ENCODE measurements at regions not wholly inside any gene's neighbourhood (a gene's known extent, or its start where the extent isn't known, plus 50 kb on each side); places are given as distances from the start of the nearest gene placed in this dataset. TPM values are rescaled to one million over a fixed set of nuclear protein-coding genes. Genes with fewer than 3 reads are reported as not detected.

DNA sequence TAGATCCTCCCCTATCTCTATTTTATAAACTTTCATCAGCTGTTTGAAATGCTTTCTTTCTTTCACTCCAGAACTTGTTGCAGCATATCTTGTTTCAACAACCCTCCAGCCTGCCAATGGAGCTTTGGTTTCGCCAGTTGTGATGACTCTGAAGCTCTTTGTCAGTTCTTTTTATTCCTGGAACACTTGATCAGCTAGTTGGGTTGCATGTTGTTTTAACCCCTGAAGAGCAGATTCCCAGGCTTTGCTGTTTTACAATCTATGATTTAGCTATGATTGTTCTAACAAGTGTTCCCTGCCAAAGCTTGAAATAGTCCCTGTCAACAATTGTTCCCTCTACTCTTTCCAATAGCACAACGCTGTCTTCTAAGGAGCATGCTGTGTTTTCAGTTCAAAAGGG is 50.6 kb upstream of the FUT8 start:
- TF ChIP-seq, protein P1, sequence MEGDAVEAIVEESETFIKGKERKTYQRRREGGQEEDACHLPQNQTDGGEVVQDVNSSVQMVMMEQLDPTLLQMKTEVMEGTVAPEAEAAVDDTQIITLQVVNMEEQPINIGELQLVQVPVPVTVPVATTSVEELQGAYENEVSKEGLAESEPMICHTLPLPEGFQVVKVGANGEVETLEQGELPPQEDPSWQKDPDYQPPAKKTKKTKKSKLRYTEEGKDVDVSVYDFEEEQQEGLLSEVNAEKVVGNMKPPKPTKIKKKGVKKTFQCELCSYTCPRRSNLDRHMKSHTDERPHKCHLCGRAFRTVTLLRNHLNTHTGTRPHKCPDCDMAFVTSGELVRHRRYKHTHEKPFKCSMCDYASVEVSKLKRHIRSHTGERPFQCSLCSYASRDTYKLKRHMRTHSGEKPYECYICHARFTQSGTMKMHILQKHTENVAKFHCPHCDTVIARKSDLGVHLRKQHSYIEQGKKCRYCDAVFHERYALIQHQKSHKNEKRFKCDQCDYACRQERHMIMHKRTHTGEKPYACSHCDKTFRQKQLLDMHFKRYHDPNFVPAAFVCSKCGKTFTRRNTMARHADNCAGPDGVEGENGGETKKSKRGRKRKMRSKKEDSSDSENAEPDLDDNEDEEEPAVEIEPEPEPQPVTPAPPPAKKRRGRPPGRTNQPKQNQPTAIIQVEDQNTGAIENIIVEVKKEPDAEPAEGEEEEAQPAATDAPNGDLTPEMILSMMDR (IDR thresholded peaks at IDR 0.05; ENCODE audit: unreplicated experiment): no peak
- no peak for DNase-seq (ENCODE audit: low spot score in 2 of 2, unreplicated experiment in 2 of 2)
- no peaks in the 10 kb centered on the region for H3K9me3 Mint-ChIP-seq
- H3K27ac Mint-ChIP-seq: no peak overlapping the region
- no peaks in the 10 kb centered on the region for H3K36me3 Mint-ChIP-seq
- no peak overlapping the region for H3K4me3 Mint-ChIP-seq
- H3K27me3 Mint-ChIP-seq (ENCODE audit: low read depth): no peaks in the 10 kb centered on the region
- H3K4me1 Mint-ChIP-seq: peaks cover 10% of the 10 kb centered on the region

Small RNA genes lying in the stretch of these regions (microRNA-seq; reads per million reads assigned to microRNA genes)
- not detected for gene MIR4708

Measured in mesothelial cell of epicardium (in vitro differentiated cells).